ENCODE measurements at regions not wholly inside any gene's neighbourhood (a gene's known extent, or its start where the extent isn't known, plus 50 kb on each side); places are given as distances from the start of the nearest gene placed in this dataset.

- CTCF ChIA-PET, result no interaction called here
Measured at GRCh38 chr6:19086480-19086879, 699.3 kb downstream of the RNF144B start.

GRCh38 chr6:19087296-19087695 lies 700.1 kb downstream of the RNF144B start:
- H3K4me3 ChIP-seq (ENCODE audit: low read depth, low read length), result no peak overlapping the region
- CTCF ChIA-PET, result no interaction called here
- POLR2A ChIA-PET, result no interaction called here
- no peak for TF ChIP-seq CTCF (IDR thresholded peaks at IDR 0.05; ENCODE audit: insufficient read depth, low read length, missing control alignments)
- no peak for DNase-seq (ENCODE audit: low read depth, low spot score)

More at GRCh38 chr6:19086480-19086879, 699.3 kb downstream of the RNF144B start:
- H3K4me3 ChIP-seq (ENCODE audit: low read depth, low read length), result no peak overlapping the region
- no peak for DNase-seq (ENCODE audit: low read depth, low spot score)
- no peak for TF ChIP-seq CTCF (IDR thresholded peaks at IDR 0.05; ENCODE audit: insufficient read depth, low read length, missing control alignments)
- POLR2A ChIA-PET, result no interaction called here

- TF ChIP-seq CTCF (IDR thresholded peaks at IDR 0.05; ENCODE audit: insufficient read depth, low read length, missing control alignments), result no peak
- no peak for DNase-seq (ENCODE audit: low read depth, low spot score)
- ChIA-PET CTCF (no interaction called here), POLR2A (no interaction called here)
- H3K4me3 ChIP-seq (ENCODE audit: low read depth, low read length), result no peak overlapping the region
Measured at GRCh38 chr6:19087897-19088296, 700.7 kb downstream of the RNF144B start.

GRCh38 chr6:19100752-19101151 lies 713.6 kb downstream of the RNF144B start:
- CTCF ChIA-PET, result no interaction called here
- H3K4me3 ChIP-seq (ENCODE audit: low read depth, low read length), result no peak overlapping the region
- DNase-seq (ENCODE audit: low read depth, low spot score), result no peak
- POLR2A ChIA-PET, result no interaction called here
- no peak for TF ChIP-seq CTCF (IDR thresholded peaks at IDR 0.05; ENCODE audit: insufficient read depth, low read length, missing control alignments)

- ChIA-PET CTCF (no interaction called here), POLR2A (no interaction called here)
- no peak overlapping the region for H3K4me3 ChIP-seq (ENCODE audit: low read depth, low read length)
- no peak for DNase-seq (ENCODE audit: low read depth, low spot score)
- no peak for TF ChIP-seq CTCF (IDR thresholded peaks at IDR 0.05; ENCODE audit: insufficient read depth, low read length, missing control alignments)
Measured at GRCh38 chr6:19102936-19103335, 715.8 kb downstream of the RNF144B start.

- H3K4me3 ChIP-seq (ENCODE audit: low read depth, low read length), result no peak overlapping the region
- ChIA-PET CTCF (no interaction called here), POLR2A (no interaction called here)
- TF ChIP-seq CTCF (IDR thresholded peaks at IDR 0.05; ENCODE audit: insufficient read depth, low read length, missing control alignments), result no peak
- DNase-seq (ENCODE audit: low read depth, low spot score), result no peak
Measured at GRCh38 chr6:19107468-19107867, 720.3 kb downstream of the RNF144B start.

Data from AG04449 (cell line).